Neural cell (in vitro differentiated cells): ENCODE measurements at regions not wholly inside any gene's neighbourhood (a gene's known extent, or its start where the extent isn't known, plus 50 kb on each side); places are given as distances from the start of the nearest gene placed in this dataset.
A peak's percentile ranks its signal among the peaks of the same experiment; 100 is the strongest.

Experiments
- H2AFZ ChIP-seq: fragments of 200-600, 300-800 bp; sonication (generic), shearing (Covaris generic); 2 replicates; pipeline ENCODE4 v1.6.0; 2014; ENCODE audit warnings: low read depth, mild to moderate bottlenecking, antibody characterized with exemption, low read length, moderate library complexity
- H3F3A ChIP-seq: fragments of 200-600 bp; shearing (Covaris generic); 2 replicates; pipeline ENCODE4 v1.6.1; 2016; ENCODE audit warnings: mild to moderate bottlenecking, moderate library complexity, mixed read lengths, antibody characterized with exemption, low read length; ENCODE audit not compliant: insufficient read depth, poor library complexity, severe bottlenecking
- H3K27ac ChIP-seq: fragments of 200-600, 300-800 bp; sonication (generic), shearing (Covaris generic); 2 replicates; pipeline ENCODE4 v1.5.1; 2014; ENCODE audit warnings: mild to moderate bottlenecking, low read length, moderate library complexity
- H3K27me3 ChIP-seq: fragments of 300-800, 200-600 bp; sonication (generic), shearing (Covaris generic); 2 replicates; pipeline ENCODE4 v1.6.0; 2014; ENCODE audit warnings: mild to moderate bottlenecking, low read depth, low read length, moderate library complexity; ENCODE audit not compliant: insufficient read depth
- H3K36me3 ChIP-seq: fragments of 300-800, 200-600 bp; sonication (generic), shearing (Covaris generic); 2 replicates; pipeline ENCODE4 v1.5.1; 2014; ENCODE audit warnings: mild to moderate bottlenecking, antibody characterized with exemption, low read length, moderate library complexity; ENCODE audit not compliant: insufficient read depth
- H3K4me2 ChIP-seq: fragments of 300-800, 200-600 bp; sonication (generic), shearing (Covaris generic); 2 replicates; pipeline ENCODE4 v1.6.0; 2014; ENCODE audit warnings: mild to moderate bottlenecking, low read length
- H3K4me3 ChIP-seq: fragments of 300-800, 200-600 bp; sonication (generic), shearing (Covaris generic); 2 replicates; pipeline ENCODE4 v1.5.1; 2014; ENCODE audit warnings: mild to moderate bottlenecking, low read length, moderate library complexity
- H3K79me2 ChIP-seq: fragments of 200-600 bp; shearing (Covaris generic); replicated peaks from 2 replicates; pipeline ENCODE4 v1.6.0; 2014; ENCODE audit warnings: mild to moderate bottlenecking, low read length, moderate library complexity; ENCODE audit not compliant: insufficient read depth
- H3K9ac ChIP-seq: fragments of 300-800, 200-600 bp; sonication (generic), shearing (Covaris generic); 2 replicates; pipeline ENCODE4 v1.6.1; 2016; ENCODE audit warnings: mild to moderate bottlenecking, low read length, mixed read lengths
- H3K9me2 ChIP-seq: fragments of 200-600 bp; shearing (Covaris generic); 2 replicates; pipeline ENCODE4 v1.6.1; 2016; ENCODE audit warnings: mild to moderate bottlenecking, low read length, mixed read lengths; ENCODE audit not compliant: insufficient read depth
- H3K9me3 ChIP-seq: fragments of 200-600, 300-800 bp; sonication (generic), shearing (Covaris generic); 2 replicates; pipeline ENCODE4 v1.6.1; 2016; ENCODE audit warnings: mild to moderate bottlenecking, mixed run types, low read length, moderate library complexity, mixed read lengths
- H4K20me1 ChIP-seq: fragments of 200-600 bp; shearing (Covaris generic); 2 replicates; pipeline ENCODE4 v1.6.1; 2016; ENCODE audit warnings: mild to moderate bottlenecking, mixed run types; ENCODE audit not compliant: insufficient read depth
- EP300 ChIP-seq: fragments of 450-650 bp; conservative IDR thresholded peaks from 2 replicates; pipeline ENCODE4 v1.6.1; 2014; ENCODE audit warnings: antibody characterized with exemption, mild to moderate bottlenecking, moderate library complexity; ENCODE audit not compliant: poor library complexity, severe bottlenecking
- EZH2 ChIP-seq: fragments of 200-600, 300-800 bp; shearing (Covaris generic), sonication (generic); IDR thresholded peaks from 2 replicates; pipeline ENCODE4 v1.6.1; 2014; ENCODE audit warnings: antibody characterized with exemption, low read length, borderline replicate concordance, mild to moderate bottlenecking; ENCODE audit not compliant: insufficient read depth, poor library complexity, severe bottlenecking
- MXI1 ChIP-seq: fragments of 450-650 bp; conservative IDR thresholded peaks from 2 replicates; pipeline ENCODE4 v1.6.1; 2014; ENCODE audit warnings: antibody characterized with exemption, mild to moderate bottlenecking; ENCODE audit not compliant: poor library complexity, severe bottlenecking
- POLR2AphosphoS5 ChIP-seq: IDR thresholded peaks from 2 replicates; pipeline ENCODE4 v1.6.1; 2012
- RAD21 ChIP-seq: fragments of 450-650 bp; conservative IDR thresholded peaks from 2 replicates; pipeline ENCODE4 v1.6.1; 2014; ENCODE audit warnings: antibody characterized with exemption, mild to moderate bottlenecking, moderate library complexity
- REST ChIP-seq: IDR thresholded peaks from 2 replicates; pipeline ENCODE4 v1.6.1; 2012; ENCODE audit warnings: borderline replicate concordance
- SMC3 ChIP-seq: fragments of 450-650 bp; conservative IDR thresholded peaks from 2 replicates; pipeline ENCODE4 v1.6.1; 2014; ENCODE audit warnings: antibody characterized with exemption, mild to moderate bottlenecking, moderate library complexity; ENCODE audit not compliant: poor library complexity
- TAF1 ChIP-seq: IDR thresholded peaks from 2 replicates; pipeline ENCODE4 v1.6.1; 2012; ENCODE audit warnings: low read depth
- TF ChIP-seq, protein P1 (sequence below): fragments of 450-650 bp; IDR thresholded peaks from 2 replicates; pipeline ENCODE4 v1.5.1; 2014; ENCODE audit warnings: antibody characterized with exemption, mild to moderate bottlenecking, moderate library complexity; ENCODE audit not compliant: poor library complexity, severe bottlenecking

DNA sequence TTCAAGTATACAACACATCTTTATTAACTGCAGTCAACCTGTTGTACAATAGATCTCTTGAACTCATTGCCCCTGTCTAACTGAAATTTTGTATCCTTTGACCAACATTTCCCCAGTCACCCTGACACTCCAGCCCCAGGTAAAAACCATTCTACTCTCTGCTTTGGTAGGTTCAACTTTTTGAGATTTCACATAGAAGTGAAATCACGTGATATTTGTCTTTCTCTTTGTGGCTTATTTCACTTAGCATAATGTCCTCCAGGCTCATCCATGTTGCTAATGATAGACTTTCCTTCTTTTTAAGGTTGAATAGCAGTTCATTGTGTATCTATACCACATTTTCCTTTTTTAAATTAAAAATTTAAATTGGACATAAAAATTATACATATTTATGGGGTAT is 126.5 kb upstream of the MAN2A1 start:
- TF ChIP-seq RAD21 (no peak), EP300 (no peak), REST (no peak), TAF1 (no peak), SMC3 (no peak), EZH2 (no peak), MXI1 (no peak), POLR2AphosphoS5 (no peak)
- TF ChIP-seq, protein P1, sequence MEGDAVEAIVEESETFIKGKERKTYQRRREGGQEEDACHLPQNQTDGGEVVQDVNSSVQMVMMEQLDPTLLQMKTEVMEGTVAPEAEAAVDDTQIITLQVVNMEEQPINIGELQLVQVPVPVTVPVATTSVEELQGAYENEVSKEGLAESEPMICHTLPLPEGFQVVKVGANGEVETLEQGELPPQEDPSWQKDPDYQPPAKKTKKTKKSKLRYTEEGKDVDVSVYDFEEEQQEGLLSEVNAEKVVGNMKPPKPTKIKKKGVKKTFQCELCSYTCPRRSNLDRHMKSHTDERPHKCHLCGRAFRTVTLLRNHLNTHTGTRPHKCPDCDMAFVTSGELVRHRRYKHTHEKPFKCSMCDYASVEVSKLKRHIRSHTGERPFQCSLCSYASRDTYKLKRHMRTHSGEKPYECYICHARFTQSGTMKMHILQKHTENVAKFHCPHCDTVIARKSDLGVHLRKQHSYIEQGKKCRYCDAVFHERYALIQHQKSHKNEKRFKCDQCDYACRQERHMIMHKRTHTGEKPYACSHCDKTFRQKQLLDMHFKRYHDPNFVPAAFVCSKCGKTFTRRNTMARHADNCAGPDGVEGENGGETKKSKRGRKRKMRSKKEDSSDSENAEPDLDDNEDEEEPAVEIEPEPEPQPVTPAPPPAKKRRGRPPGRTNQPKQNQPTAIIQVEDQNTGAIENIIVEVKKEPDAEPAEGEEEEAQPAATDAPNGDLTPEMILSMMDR: no peak
- H3K79me2 ChIP-seq: no peaks in the 10 kb centered on the region
- no peaks in the 10 kb centered on the region for H3K9me3 ChIP-seq
- no peaks in the 10 kb centered on the region for H4K20me1 ChIP-seq
- H3K9me2 ChIP-seq: no peaks in the 10 kb centered on the region
- no peak overlapping the region for H3K4me3 ChIP-seq
- H3F3A ChIP-seq: no peaks in the 10 kb centered on the region
- no peak overlapping the region for H2AFZ ChIP-seq
- no peaks in the 10 kb centered on the region for H3K36me3 ChIP-seq
- H3K9ac ChIP-seq: no peak overlapping the region
- H3K27me3 ChIP-seq: no peaks in the 10 kb centered on the region
- H3K27ac ChIP-seq: no peak overlapping the region
- H3K4me2 ChIP-seq: no peak overlapping the region

GRCh38 chr5:109562441-109562840 is 127.3 kb upstream of the MAN2A1 start:
- Histone ChIP-seq H3K79me2 (no peaks in the 10 kb centered on the region), H3K27me3 (no peaks in the 10 kb centered on the region), H3F3A (no peaks in the 10 kb centered on the region), H3K27ac (no peak overlapping the region), H3K36me3 (no peaks in the 10 kb centered on the region), H3K4me2 (no peak overlapping the region), H3K9ac (no peak overlapping the region), H3K9me2 (no peaks in the 10 kb centered on the region), H3K4me3 (no peak overlapping the region), H3K9me3 (no peaks in the 10 kb centered on the region), H4K20me1 (no peaks in the 10 kb centered on the region), H2AFZ (no peak overlapping the region)
- TF ChIP-seq EZH2 (no peak), POLR2AphosphoS5 (peak; percentile 18), TAF1 (no peak)

DNA sequence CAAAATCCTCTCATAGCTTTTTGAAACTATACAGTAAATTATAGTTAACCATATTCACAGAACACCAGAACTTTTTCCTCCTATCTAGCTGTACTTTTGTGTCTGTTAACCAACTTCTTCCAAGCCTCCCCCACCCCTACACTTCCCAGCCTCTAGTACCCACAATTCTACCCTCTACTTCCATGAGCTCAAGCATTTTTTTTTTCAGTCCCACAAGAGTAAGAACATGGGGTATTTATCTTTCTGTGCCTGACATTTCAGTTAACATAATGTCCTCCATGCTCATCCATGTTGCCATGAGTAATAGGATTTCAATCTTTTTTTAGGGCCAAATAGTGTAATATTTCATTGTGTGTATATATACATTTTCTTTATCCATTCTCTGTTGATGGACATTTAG is 128.3 kb upstream of the MAN2A1 start:
- Histone ChIP-seq H2AFZ (no peak overlapping the region), H3K4me2 (no peak overlapping the region), H4K20me1 (no peaks in the 10 kb centered on the region), H3K27me3 (no peaks in the 10 kb centered on the region), H3K4me3 (no peak overlapping the region), H3K9me3 (no peaks in the 10 kb centered on the region), H3K36me3 (no peaks in the 10 kb centered on the region), H3F3A (no peaks in the 10 kb centered on the region), H3K27ac (no peak overlapping the region), H3K9ac (no peak overlapping the region), H3K79me2 (no peaks in the 10 kb centered on the region), H3K9me2 (no peaks in the 10 kb centered on the region)
- TF ChIP-seq POLR2AphosphoS5: no peak
- no peak for TF ChIP-seq EP300
- TF ChIP-seq RAD21: no peak
- no peak for TF ChIP-seq TAF1
- TF ChIP-seq, protein P1: no peak
- TF ChIP-seq REST: no peak
- no peak for TF ChIP-seq EZH2
- no peak for TF ChIP-seq SMC3
- no peak for TF ChIP-seq MXI1
